Muscle layer of duodenum (tissue), 2 donors: ENCODE measurements at regions not wholly inside any gene's neighbourhood (a gene's known extent, or its start where the extent isn't known, plus 50 kb on each side); places are given as distances from the start of the nearest gene placed in this dataset.
"Not testable (repeated sequence)": the region's sequence is repeated elsewhere in the genome, so short reads cannot be mapped to it uniquely, and the experiment has no call there.

Source experiments
- H3K27ac ChIP-seq: one replicate; pipeline ENCODE4 v1.7.0; 2013; ENCODE audit warnings: mild to moderate bottlenecking, low read length
- H3K27me3 ChIP-seq: one replicate; pipeline ENCODE4 v1.7.0; 2013; ENCODE audit warnings: low read depth, mild to moderate bottlenecking, control low read depth, low read length
- H3K36me3 ChIP-seq, 2 donors: one replicate each; pipeline ENCODE4 v1.7.0; 2013; ENCODE audit warnings: low read length in 2 of 2, control low read depth in 1 of 2, mild to moderate bottlenecking in 1 of 2; ENCODE audit not compliant: insufficient read depth in 2 of 2, control insufficient read depth in 1 of 2
- H3K4me1 ChIP-seq, 2 donors: one replicate each; pipeline ENCODE4 v1.7.0; 2013; ENCODE audit warnings: low read length in 2 of 2, mild to moderate bottlenecking in 2 of 2, control low read depth in 1 of 2, moderate library complexity in 1 of 2; ENCODE audit not compliant: insufficient read depth in 2 of 2, control insufficient read depth in 1 of 2
- H3K4me3 ChIP-seq, 2 donors: one replicate each; pipeline ENCODE4 v1.7.0; 2013; ENCODE audit warnings: low read length in 2 of 2, low read depth in 1 of 2, mild to moderate bottlenecking in 1 of 2
- H3K9me3 ChIP-seq, 2 donors: one replicate each; pipeline ENCODE4 v1.7.0; 2013; ENCODE audit warnings: low read length in 2 of 2, control low read depth in 1 of 2, mild to moderate bottlenecking in 1 of 2; ENCODE audit not compliant: control insufficient read depth in 1 of 2
- donor health status: healthy.

- Histone ChIP-seq H3K4me1 (no peaks in the 10 kb centered on the region), H3K36me3 (no peaks in the 10 kb centered on the region), H3K4me3 (no peak overlapping the region), H3K9me3 (no peaks in the 10 kb centered on the region), H3K27ac (no peak overlapping the region), H3K27me3 (no peaks in the 10 kb centered on the region)
Measured at GRCh38 chr6:14593286-14593685, 475.7 kb downstream of the CD83 start.

GRCh38 chr6:14595751-14596150 is 478.2 kb downstream of the CD83 start:
- no peaks in the 10 kb centered on the region for H3K9me3 ChIP-seq
- H3K4me3 ChIP-seq, result no peak overlapping the region
- no peaks in the 10 kb centered on the region for H3K4me1 ChIP-seq
- no peak overlapping the region for H3K27ac ChIP-seq
- H3K27me3 ChIP-seq, result no peaks in the 10 kb centered on the region
- no peaks in the 10 kb centered on the region for H3K36me3 ChIP-seq

- Histone ChIP-seq H3K4me1 (no peaks in the 10 kb centered on the region), H3K27me3 (no peaks in the 10 kb centered on the region), H3K9me3 (no peaks in the 10 kb centered on the region), H3K27ac (no peak overlapping the region), H3K36me3 (no peaks in the 10 kb centered on the region), H3K4me3 (no peak overlapping the region)
Measured at GRCh38 chr6:14596410-14596809, 478.8 kb downstream of the CD83 start.

- Histone ChIP-seq H3K4me3 (no peak overlapping the region), H3K27ac (no peak overlapping the region), H3K9me3 (no peaks in the 10 kb centered on the region), H3K27me3 (no peaks in the 10 kb centered on the region), H3K4me1 (no peaks in the 10 kb centered on the region), H3K36me3 (no peaks in the 10 kb centered on the region)
Measured at GRCh38 chr6:14597090-14597489, 479.5 kb downstream of the CD83 start.

GRCh38 chr6:14598017-14598864 is 480.7 kb downstream of the CD83 start:
- no peaks in the 10 kb centered on the region for H3K9me3 ChIP-seq
- H3K27me3 ChIP-seq, result no peaks in the 10 kb centered on the region
- no peaks in the 10 kb centered on the region for H3K4me1 ChIP-seq
- no peak overlapping the region for H3K27ac ChIP-seq
- no peaks in the 10 kb centered on the region for H3K36me3 ChIP-seq
- no peak overlapping the region for H3K4me3 ChIP-seq

- H3K4me3 ChIP-seq, H3K27ac ChIP-seq, H3K36me3 ChIP-seq, H3K4me1 ChIP-seq, H3K27me3 ChIP-seq, H3K9me3 ChIP-seq: not testable (repeated sequence)
Measured at GRCh38 chr6:14600306-14600705, 482.7 kb downstream of the CD83 start.

GRCh38 chr6:14601490-14601889 is 483.9 kb downstream of the CD83 start:
- no peaks in the 10 kb centered on the region for H3K9me3 ChIP-seq
- H3K27ac ChIP-seq, result no peak overlapping the region
- no peaks in the 10 kb centered on the region for H3K36me3 ChIP-seq
- H3K4me3 ChIP-seq, result no peak overlapping the region
- H3K4me1 ChIP-seq, result no peaks in the 10 kb centered on the region
- no peaks in the 10 kb centered on the region for H3K27me3 ChIP-seq

GRCh38 chr6:14606353-14606752 is 488.8 kb downstream of the CD83 start:
- no peaks in the 10 kb centered on the region for H3K9me3 ChIP-seq
- no peak overlapping the region for H3K4me3 ChIP-seq
- no peaks in the 10 kb centered on the region for H3K4me1 ChIP-seq
- H3K27ac ChIP-seq, result no peak overlapping the region
- H3K27me3 ChIP-seq, result no peaks in the 10 kb centered on the region
- H3K36me3 ChIP-seq, result no peaks in the 10 kb centered on the region

- Histone ChIP-seq H3K27ac (no peak overlapping the region), H3K4me3 (no peak overlapping the region), H3K4me1 (no peaks in the 10 kb centered on the region), H3K36me3 (no peaks in the 10 kb centered on the region), H3K9me3 (no peaks in the 10 kb centered on the region), H3K27me3 (no peaks in the 10 kb centered on the region)
Measured at GRCh38 chr6:14610141-14610540, 492.6 kb downstream of the CD83 start.

- Histone ChIP-seq H3K27ac (no peak overlapping the region), H3K9me3 (peaks cover 0 to 8% of the 10 kb centered on the region in 2 donors), H3K36me3 (no peaks in the 10 kb centered on the region), H3K27me3 (no peaks in the 10 kb centered on the region), H3K4me1 (no peaks in the 10 kb centered on the region), H3K4me3 (no peak overlapping the region)
Measured at GRCh38 chr6:14612016-14612980, 494.7 kb downstream of the CD83 start.

- Histone ChIP-seq H3K9me3 (peaks cover 0 to 8% of the 10 kb centered on the region in 2 donors), H3K4me3 (no peak overlapping the region), H3K4me1 (no peaks in the 10 kb centered on the region), H3K27me3 (no peaks in the 10 kb centered on the region), H3K27ac (no peak overlapping the region), H3K36me3 (no peaks in the 10 kb centered on the region)
Measured at GRCh38 chr6:14614631-14615030, 497.1 kb downstream of the CD83 start.
